Ascending aorta (tissue), 2 donors: ENCODE measurements at regions not wholly inside any gene's neighbourhood (a gene's known extent, or its start where the extent isn't known, plus 50 kb on each side); places are given as distances from the start of the nearest gene placed in this dataset.

Source experiments
- DNase-seq, 2 donors: peaks; one replicate each; pipeline ENCODE4 v3.0.0-alpha.2; 2019; ENCODE audit warnings: low spot score in 2 of 2
- H3K27ac ChIP-seq, 2 donors: fragments of 200-600 bp; sonication (generic); one replicate each; pipeline ENCODE4 v1.5.1; 2016 to 2017; ENCODE audit warnings: mild to moderate bottlenecking in 1 of 2
- H3K27me3 ChIP-seq: fragments of 200-600 bp; sonication (generic); one replicate; pipeline ENCODE4 v1.5.1; 2017
- H3K36me3 ChIP-seq, 2 donors: fragments of 200-600 bp; sonication (generic); one replicate each; pipeline ENCODE4 v1.5.1; 2016
- H3K4me1 ChIP-seq, 2 donors: fragments of 200-600 bp; sonication (generic); one replicate each; pipeline ENCODE4 v1.5.1; 2016 to 2017; ENCODE audit warnings: mild to moderate bottlenecking in 1 of 2
- H3K4me3 ChIP-seq, 2 donors: fragments of 200-600 bp; sonication (generic); one replicate each; pipeline ENCODE4 v1.5.1; 2016 to 2017; ENCODE audit warnings: mild to moderate bottlenecking in 1 of 2
- H3K9me3 ChIP-seq, 2 donors: fragments of 200-600 bp; sonication (generic); one replicate each; pipeline ENCODE4 v1.5.1; 2016
- CTCF ChIP-seq, 3 experiments: fragments of 200-600 bp in 2 of 3; fragments of 450-650 bp in 1 of 3; sonication (generic) in 2 of 3; IDR thresholded peaks; one replicate each; pipeline ENCODE4 v1.5.1; 2016 to 2019; ENCODE audit warnings: antibody characterized with exemption in 3 of 3, mild to moderate bottlenecking in 1 of 3, moderate library complexity in 1 of 3
- intact Hi-C: fragments of 100-400 bp; cut with DNase I; formaldehyde crosslinking; loops from one replicate; pipeline ENCODE4 v1.15.1; 2023

- H3K4me3 ChIP-seq, result no peak overlapping the region
- H3K36me3 ChIP-seq, result no peaks in the 10 kb centered on the region
- no peak overlapping the region for H3K27ac ChIP-seq
- no peak for DNase-seq
- no peak for TF ChIP-seq CTCF (IDR thresholded peaks at IDR 0.05)
- no peaks in the 10 kb centered on the region for H3K27me3 ChIP-seq
- intact Hi-C loops, result no loop called here
- H3K4me1 ChIP-seq, result no peaks in the 10 kb centered on the region
- H3K9me3 ChIP-seq, result no peaks in the 10 kb centered on the region
Measured at GRCh38 chr16:86383488-86384262, 126.7 kb upstream of the FOXF1 start.

- TF ChIP-seq CTCF (IDR thresholded peaks at IDR 0.05), result no peak
- Histone ChIP-seq H3K27ac (no peak overlapping the region), H3K9me3 (no peaks in the 10 kb centered on the region), H3K36me3 (no peaks in the 10 kb centered on the region), H3K27me3 (no peaks in the 10 kb centered on the region), H3K4me3 (no peak overlapping the region), H3K4me1 (no peaks in the 10 kb centered on the region)
- intact Hi-C loops, result no loop called here
- DNase-seq, result no peak
Measured at GRCh38 chr16:86384263-86384649, 126.1 kb upstream of the FOXF1 start.

- no peaks in the 10 kb centered on the region for H3K36me3 ChIP-seq
- no peak for DNase-seq
- H3K4me3 ChIP-seq, result no peak overlapping the region
- H3K27me3 ChIP-seq, result no peaks in the 10 kb centered on the region
- intact Hi-C loops, result no loop called here
- no peaks in the 10 kb centered on the region for H3K9me3 ChIP-seq
- H3K27ac ChIP-seq, result no peak overlapping the region
- H3K4me1 ChIP-seq, result no peaks in the 10 kb centered on the region
- TF ChIP-seq CTCF (IDR thresholded peaks at IDR 0.05), result no peak
Measured at GRCh38 chr16:86384980-86385379, 125.3 kb upstream of the FOXF1 start.

GRCh38 chr16:86387468-86388440 lies 122.6 kb upstream of the FOXF1 start:
- H3K9me3 ChIP-seq, result no peaks in the 10 kb centered on the region
- H3K4me1 ChIP-seq, result no peaks in the 10 kb centered on the region
- no peak for TF ChIP-seq CTCF (IDR thresholded peaks at IDR 0.05)
- DNase-seq, result no peak
- H3K4me3 ChIP-seq, result no peak overlapping the region
- H3K27me3 ChIP-seq, result no peaks in the 10 kb centered on the region
- intact Hi-C loops, result no loop called here
- H3K27ac ChIP-seq, result no peak overlapping the region
- H3K36me3 ChIP-seq, result no peaks in the 10 kb centered on the region

GRCh38 chr16:86388976-86389375 lies 121.4 kb upstream of the FOXF1 start:
- no peak for DNase-seq
- no peak for TF ChIP-seq CTCF (IDR thresholded peaks at IDR 0.05)
- H3K27ac ChIP-seq, result no peak overlapping the region
- no peaks in the 10 kb centered on the region for H3K9me3 ChIP-seq
- no peaks in the 10 kb centered on the region for H3K36me3 ChIP-seq
- intact Hi-C loops, result no loop called here
- H3K4me3 ChIP-seq, result no peak overlapping the region
- no peaks in the 10 kb centered on the region for H3K27me3 ChIP-seq
- no peaks in the 10 kb centered on the region for H3K4me1 ChIP-seq
